ENCODE measurements at regions not wholly inside any gene's neighbourhood (a gene's known extent, or its start where the extent isn't known, plus 50 kb on each side); places are given as distances from the start of the nearest gene placed in this dataset.

GRCh38 chr11:56932572-56933220 is 56.0 kb upstream of the OR5AK2 start:
- no peak for DNase-seq
- no peak for TF ChIP-seq POLR2A (IDR thresholded peaks at IDR 0.05; ENCODE audit: low read length)
- TF ChIP-seq GATA1 (IDR thresholded peaks at IDR 0.05; ENCODE audit: low read depth, low read length) = no peak

GRCh38 chr11:56923116-56923515 is 65.6 kb upstream of the OR5AK2 start:
- TF ChIP-seq GATA1 (IDR thresholded peaks at IDR 0.05; ENCODE audit: low read depth, low read length) = no peak
- TF ChIP-seq POLR2A (IDR thresholded peaks at IDR 0.05; ENCODE audit: low read length) = no peak
- DNase-seq = no peak

- no peak for DNase-seq
- TF ChIP-seq GATA1 (IDR thresholded peaks at IDR 0.05; ENCODE audit: low read depth, low read length) (no peak), POLR2A (IDR thresholded peaks at IDR 0.05; ENCODE audit: low read length) (no peak)
Observed at GRCh38 chr11:56922421-56922820, 66.3 kb upstream of the OR5AK2 start.

- DNase-seq = no peak
- TF ChIP-seq POLR2A (IDR thresholded peaks at IDR 0.05; ENCODE audit: low read length) = no peak
- TF ChIP-seq GATA1 (IDR thresholded peaks at IDR 0.05; ENCODE audit: low read depth, low read length) = no peak
Observed at GRCh38 chr11:56917708-56918400, 70.9 kb upstream of the OR5AK2 start.

- DNase-seq = no peak
Observed at GRCh38 chr11:56916587-56916986, 72.1 kb upstream of the OR5AK2 start.

GRCh38 chr11:56916162-56916561 is 72.6 kb upstream of the OR5AK2 start:
- DNase-seq = no peak
- TF ChIP-seq GATA1 (IDR thresholded peaks at IDR 0.05; ENCODE audit: low read depth, low read length) (no peak), POLR2A (IDR thresholded peaks at IDR 0.05; ENCODE audit: low read length) (no peak)

More at GRCh38 chr11:56916587-56916986, 72.1 kb upstream of the OR5AK2 start:
- TF ChIP-seq GATA1 (IDR thresholded peaks at IDR 0.05; ENCODE audit: low read depth, low read length) (no peak), POLR2A (IDR thresholded peaks at IDR 0.05; ENCODE audit: low read length) (no peak)

- TF ChIP-seq POLR2A (IDR thresholded peaks at IDR 0.05; ENCODE audit: low read length) = no peak
- no peak for TF ChIP-seq GATA1 (IDR thresholded peaks at IDR 0.05; ENCODE audit: low read depth, low read length)
- DNase-seq = no peak
Observed at GRCh38 chr11:56911312-56911711, 77.4 kb upstream of the OR5AK2 start.

GRCh38 chr11:56910785-56911184 is 77.9 kb upstream of the OR5AK2 start:
- no peak for TF ChIP-seq GATA1 (IDR thresholded peaks at IDR 0.05; ENCODE audit: low read depth, low read length)
- no peak for TF ChIP-seq POLR2A (IDR thresholded peaks at IDR 0.05; ENCODE audit: low read length)
- DNase-seq = no peak

GRCh38 chr11:56910046-56910773 is 78.5 kb upstream of the OR5AK2 start:
- TF ChIP-seq POLR2A (IDR thresholded peaks at IDR 0.05; ENCODE audit: low read length) (no peak), GATA1 (IDR thresholded peaks at IDR 0.05; ENCODE audit: low read depth, low read length) (no peak)
- DNase-seq = no peak

- no peak for DNase-seq
- TF ChIP-seq GATA1 (IDR thresholded peaks at IDR 0.05; ENCODE audit: low read depth, low read length) (no peak), POLR2A (IDR thresholded peaks at IDR 0.05; ENCODE audit: low read length) (no peak)
Observed at GRCh38 chr11:56909563-56909962, 79.2 kb upstream of the OR5AK2 start.

GRCh38 chr11:56909080-56909479 is 79.6 kb upstream of the OR5AK2 start:
- DNase-seq = no peak
- no peak for TF ChIP-seq POLR2A (IDR thresholded peaks at IDR 0.05; ENCODE audit: low read length)
- no peak for TF ChIP-seq GATA1 (IDR thresholded peaks at IDR 0.05; ENCODE audit: low read depth, low read length)

GRCh38 chr11:56906683-56907148 is 82.0 kb upstream of the OR5AK2 start:
- TF ChIP-seq POLR2A (IDR thresholded peaks at IDR 0.05; ENCODE audit: low read length) (no peak), GATA1 (IDR thresholded peaks at IDR 0.05; ENCODE audit: low read depth, low read length) (no peak)
- no peak for DNase-seq

GRCh38 chr11:56905936-56906335 is 82.8 kb upstream of the OR5AK2 start:
- TF ChIP-seq POLR2A (IDR thresholded peaks at IDR 0.05; ENCODE audit: low read length) = no peak
- TF ChIP-seq GATA1 (IDR thresholded peaks at IDR 0.05; ENCODE audit: low read depth, low read length) = no peak
- DNase-seq = no peak

GRCh38 chr11:56905442-56905841 is 83.3 kb upstream of the OR5AK2 start:
- TF ChIP-seq GATA1 (IDR thresholded peaks at IDR 0.05; ENCODE audit: low read depth, low read length) (no peak), POLR2A (IDR thresholded peaks at IDR 0.05; ENCODE audit: low read length) (no peak)
- DNase-seq = no peak

All from erythroblast (primary cell).